Hepatocyte (in vitro differentiated cells): ENCODE measurements at regions not wholly inside any gene's neighbourhood (a gene's known extent, or its start where the extent isn't known, plus 50 kb on each side); places are given as distances from the start of the nearest gene placed in this dataset.
A peak's percentile ranks its signal among the peaks of the same experiment; 100 is the strongest.

Experiments
- DNase-seq: peaks from one replicate; pipeline ENCODE4 v3.0.0-alpha.2; 2016; ENCODE audit warnings: low spot score
- H2AFZ ChIP-seq: fragments of 200-600 bp; sonication (generic); 2 replicates; pipeline ENCODE4 v1.6.0; 2016; ENCODE audit warnings: antibody characterized with exemption, mild to moderate bottlenecking
- H3K27ac ChIP-seq: fragments of 200-600 bp; sonication (generic); 2 replicates; pipeline ENCODE4 v1.5.1; 2016; ENCODE audit warnings: mild to moderate bottlenecking
- H3K27me3 ChIP-seq: fragments of 200-600 bp; sonication (generic); 2 replicates; pipeline ENCODE4 v1.6.1; 2016
- H3K36me3 ChIP-seq: fragments of 200-600 bp; sonication (generic); replicated peaks from 2 replicates; pipeline ENCODE4 v1.5.1; 2016; ENCODE audit warnings: low read depth; ENCODE audit not compliant: insufficient read depth
- H3K4me1 ChIP-seq: fragments of 200-600 bp; sonication (generic); 2 replicates; pipeline ENCODE4 v1.5.1; 2016; ENCODE audit warnings: mild to moderate bottlenecking, moderate library complexity; ENCODE audit not compliant: insufficient read depth
- H3K4me2 ChIP-seq: fragments of 200-600 bp; sonication (generic); 2 replicates; pipeline ENCODE4 v1.6.0; 2016
- H3K4me3 ChIP-seq: fragments of 200-600 bp; sonication (generic); 2 replicates; pipeline ENCODE4 v1.5.1; 2016; ENCODE audit warnings: mild to moderate bottlenecking
- H3K79me2 ChIP-seq: fragments of 200-600 bp; sonication (generic); 2 replicates; pipeline ENCODE4 v1.6.0; 2017; ENCODE audit warnings: mild to moderate bottlenecking
- H3K9me2 ChIP-seq: fragments of 200-600 bp; sonication (generic); replicated peaks from 2 replicates; pipeline ENCODE4 v1.6.0; 2017; ENCODE audit warnings: mild to moderate bottlenecking; ENCODE audit not compliant: insufficient read depth
- H3K9me3 ChIP-seq: fragments of 200-600 bp; sonication (generic); 2 replicates; pipeline ENCODE4 v1.5.1; 2016; ENCODE audit warnings: low read depth, mild to moderate bottlenecking
- H4K20me1 ChIP-seq: fragments of 200-600 bp; sonication (generic); 2 replicates; pipeline ENCODE4 v1.6.0; 2016; ENCODE audit warnings: mild to moderate bottlenecking; ENCODE audit not compliant: insufficient read depth, poor library complexity, severe bottlenecking
- CTCF ChIP-seq: fragments of 200-600 bp; sonication (generic); IDR thresholded peaks from 2 replicates; pipeline ENCODE4 v1.5.1; 2016; ENCODE audit warnings: antibody characterized with exemption, mild to moderate bottlenecking; ENCODE audit not compliant: poor library complexity
- EZH2 ChIP-seq: fragments of 200-600 bp; sonication (generic); IDR thresholded peaks from 2 replicates; pipeline ENCODE4 v1.6.1; 2016; ENCODE audit warnings: antibody characterized with exemption, mild to moderate bottlenecking, borderline replicate concordance
- EZH2phosphoT487 ChIP-seq: fragments of 200-600 bp; sonication (generic); IDR thresholded peaks from one replicate; pipeline ENCODE4 v1.6.1; 2018; ENCODE audit warnings: antibody characterized with exemption, mild to moderate bottlenecking, low read depth, moderate library complexity; ENCODE audit not compliant: unreplicated experiment, severe bottlenecking
- WGBS: methylation state at CpG from one replicate; pipeline ENCODE4 v1.1.6; 2016; ENCODE audit warnings: low lambda C conversion rate; ENCODE audit errors: missing lambda C conversion rate; 5-methylcytosine and 5-hydroxymethylcytosine counted together

GRCh38 chr21:41684381-41685245, 82.2 kb downstream of the RIPK4 start:
- Histone ChIP-seq H3K4me2 (peak overlapping the region; percentile 64), H2AFZ (peak overlapping the region; percentile 13), H3K9me3 (no peaks in the 10 kb centered on the region), H3K27me3 (no peaks in the 10 kb centered on the region), H3K36me3 (no peaks in the 10 kb centered on the region), H3K27ac (peak overlapping the region; percentile 85), H4K20me1 (no peaks in the 10 kb centered on the region), H3K9me2 (no peaks in the 10 kb centered on the region), H3K79me2 (no peaks in the 10 kb centered on the region), H3K4me3 (no peak overlapping the region), H3K4me1 (peaks cover 29% of the 10 kb centered on the region)
- no peak for TF ChIP-seq EZH2phosphoT487
- TF ChIP-seq EZH2, result no peak
- no peak for TF ChIP-seq CTCF
- DNase-seq, result peak; percentile 72
- 49% methylated on average over 22 of the region's 26 CpGs for WGBS

GRCh38 chr21:41683815-41684214, 83.0 kb downstream of the RIPK4 start:
- WGBS, result 77% methylated on average over 10 of the region's 10 CpGs
- no peaks in the 10 kb centered on the region for H3K27me3 ChIP-seq
- H3K79me2 ChIP-seq, result no peaks in the 10 kb centered on the region
- H3K4me1 ChIP-seq, result peaks cover 34% of the 10 kb centered on the region
- TF ChIP-seq EZH2 (no peak), EZH2phosphoT487 (no peak), CTCF (no peak)
- no peak for DNase-seq
- H3K9me3 ChIP-seq, result no peaks in the 10 kb centered on the region
- H3K36me3 ChIP-seq, result no peaks in the 10 kb centered on the region
- H3K4me3 ChIP-seq, result no peak overlapping the region
- peak overlapping the region; percentile 72 for H3K27ac ChIP-seq
- H4K20me1 ChIP-seq, result no peaks in the 10 kb centered on the region
- no peaks in the 10 kb centered on the region for H3K9me2 ChIP-seq
- H2AFZ ChIP-seq, result no peak overlapping the region
- H3K4me2 ChIP-seq, result no peak overlapping the region

- Histone ChIP-seq H3K4me1 (peaks cover 43% of the 10 kb centered on the region), H3K9me3 (no peaks in the 10 kb centered on the region), H3K9me2 (no peaks in the 10 kb centered on the region), H3K79me2 (no peaks in the 10 kb centered on the region), H3K27me3 (no peaks in the 10 kb centered on the region), H4K20me1 (no peaks in the 10 kb centered on the region), H3K4me2 (no peak overlapping the region), H3K4me3 (no peak overlapping the region), H3K36me3 (no peaks in the 10 kb centered on the region), H2AFZ (no peak overlapping the region), H3K27ac (no peak overlapping the region)
- no peak for DNase-seq
- TF ChIP-seq CTCF (no peak), EZH2 (no peak), EZH2phosphoT487 (no peak)
- WGBS, result 90% methylated on average over 17 of the region's 17 CpGs
Observed at GRCh38 chr21:41682719-41683179, 84.1 kb downstream of the RIPK4 start.
